HFF-Myc (cell line): ENCODE measurements at regions not wholly inside any gene's neighbourhood (a gene's known extent, or its start where the extent isn't known, plus 50 kb on each side); places are given as distances from the start of the nearest gene placed in this dataset.

Source experiments
- DNase-seq: peaks from one replicate; pipeline ENCODE4 v3.0.0-alpha.2; 2011; ENCODE audit warnings: low read depth; ENCODE audit errors: extremely low read depth
- H3K4me3 ChIP-seq: replicated peaks from 2 replicates; pipeline ENCODE4 v1.5.1; 2011; ENCODE audit warnings: low read depth, mild to moderate bottlenecking, control low read depth, low read length
- CTCF ChIP-seq: IDR thresholded peaks from 2 replicates; pipeline ENCODE4 v1.5.1; 2012; ENCODE audit warnings: mild to moderate bottlenecking, low read depth, low read length, control low read depth; ENCODE audit errors: missing control alignments

- no peak for TF ChIP-seq CTCF
- H3K4me3 ChIP-seq, result no peak overlapping the region
These were observed 79.4 kb upstream of the TNIP3 start for GRCh38 chr4:121243485-121243884.

GRCh38 chr4:121242188-121242750 lies 78.1 kb upstream of the TNIP3 start:
- TF ChIP-seq CTCF, result no peak
- DNase-seq, result no peak
- no peak overlapping the region for H3K4me3 ChIP-seq

More at GRCh38 chr4:121243485-121243884, 79.4 kb upstream of the TNIP3 start:
- no peak for DNase-seq

- TF ChIP-seq CTCF, result no peak
- DNase-seq, result no peak
- no peak overlapping the region for H3K4me3 ChIP-seq
These were observed 75.8 kb upstream of the TNIP3 start for GRCh38 chr4:121239951-121240350.

- no peak overlapping the region for H3K4me3 ChIP-seq
- TF ChIP-seq CTCF, result no peak
- no peak for DNase-seq
These were observed 74.3 kb upstream of the TNIP3 start for GRCh38 chr4:121238461-121238860.

GRCh38 chr4:121237069-121237399 lies 72.9 kb upstream of the TNIP3 start:
- H3K4me3 ChIP-seq, result no peak overlapping the region
- no peak for DNase-seq
- no peak for TF ChIP-seq CTCF

GRCh38 chr4:121236353-121237068 lies 72.4 kb upstream of the TNIP3 start:
- no peak for DNase-seq
- no peak for TF ChIP-seq CTCF
- H3K4me3 ChIP-seq, result no peak overlapping the region
